Renal cortical epithelial cell (primary cell): ENCODE measurements at regions not wholly inside any gene's neighbourhood (a gene's known extent, or its start where the extent isn't known, plus 50 kb on each side); places are given as distances from the start of the nearest gene placed in this dataset.
"Not testable (repeated sequence)": the region's sequence is repeated elsewhere in the genome, so short reads cannot be mapped to it uniquely, and the experiment has no call there.

ENCODE experiments used
- DNase-seq: peaks from one replicate; pipeline ENCODE4 v3.0.0-alpha.2; 2011; ENCODE audit warnings: low read depth

DNA sequence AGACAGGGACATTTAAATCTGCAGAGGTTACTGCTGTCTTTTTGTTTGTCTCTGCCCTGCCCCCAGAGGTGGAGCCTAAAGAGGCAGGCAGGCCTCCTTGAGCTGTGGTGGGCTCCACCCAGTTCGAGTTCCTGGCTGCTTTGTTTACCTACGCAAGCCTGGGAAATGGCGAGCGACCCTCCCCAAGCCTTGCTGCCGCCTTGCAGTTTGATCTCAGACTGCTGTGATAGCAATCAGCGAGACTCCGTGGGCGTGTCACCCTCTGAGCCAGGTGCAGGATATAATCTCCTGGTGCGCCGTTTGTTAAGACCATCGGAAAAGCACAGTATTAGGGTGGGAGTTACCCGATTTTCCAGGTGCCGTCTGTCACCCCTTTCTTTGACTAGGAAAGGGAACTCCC is 93.3 kb downstream of the ANKRD30BL start:
- not testable (repeated sequence) for DNase-seq

DNA sequence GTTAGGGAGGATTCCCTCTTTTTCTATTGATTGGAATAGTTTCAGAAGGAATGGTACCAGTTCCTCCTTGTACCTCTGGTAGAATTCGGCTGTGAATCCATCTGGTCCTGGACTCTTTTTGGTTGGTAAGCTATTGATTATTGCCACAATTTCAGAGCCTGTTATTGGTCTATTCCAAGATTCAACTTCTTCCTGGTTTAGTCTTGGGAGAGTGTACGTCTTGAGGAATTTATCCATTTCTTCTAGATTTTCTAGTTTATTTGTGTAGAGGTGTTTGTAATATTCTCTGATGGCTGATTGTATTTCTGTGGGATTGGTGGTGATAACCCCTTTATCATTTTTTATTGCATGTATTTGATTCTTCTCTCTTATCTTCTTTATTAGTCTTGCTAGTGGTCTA is 96.4 kb downstream of the ANKRD30BL start:
- not testable (repeated sequence) for DNase-seq

DNA sequence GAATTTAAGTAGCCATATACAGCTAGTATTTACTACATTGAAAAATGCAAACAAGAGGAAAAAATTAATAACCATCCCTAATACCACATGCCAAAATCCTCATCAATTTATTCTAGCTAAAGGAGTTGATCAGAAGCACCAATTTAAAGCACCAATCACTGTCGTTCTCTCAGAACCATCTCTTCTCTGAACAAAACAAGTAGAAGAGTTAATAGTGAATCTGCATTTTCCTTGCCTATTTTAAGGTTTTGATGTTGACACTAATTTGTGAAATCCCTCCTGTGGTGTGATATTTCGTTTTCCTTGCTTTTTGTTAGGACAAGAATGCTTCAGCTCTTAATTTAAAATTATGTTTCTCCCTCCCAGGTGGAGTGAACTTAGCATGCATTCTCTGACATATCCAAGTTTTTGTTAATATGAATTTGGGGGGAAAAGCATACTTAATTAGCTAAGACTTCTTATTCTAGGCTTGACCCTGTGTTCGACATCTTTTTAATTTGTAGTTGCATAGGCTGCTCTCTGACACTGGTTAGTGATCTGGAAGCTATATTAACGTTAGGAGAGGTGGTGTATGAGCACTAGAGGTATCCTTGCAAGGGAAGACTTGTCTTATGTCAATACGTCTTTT is 122.0 kb downstream of the ANKRD30BL start:
- DNase-seq, result not testable (repeated sequence)

DNA sequence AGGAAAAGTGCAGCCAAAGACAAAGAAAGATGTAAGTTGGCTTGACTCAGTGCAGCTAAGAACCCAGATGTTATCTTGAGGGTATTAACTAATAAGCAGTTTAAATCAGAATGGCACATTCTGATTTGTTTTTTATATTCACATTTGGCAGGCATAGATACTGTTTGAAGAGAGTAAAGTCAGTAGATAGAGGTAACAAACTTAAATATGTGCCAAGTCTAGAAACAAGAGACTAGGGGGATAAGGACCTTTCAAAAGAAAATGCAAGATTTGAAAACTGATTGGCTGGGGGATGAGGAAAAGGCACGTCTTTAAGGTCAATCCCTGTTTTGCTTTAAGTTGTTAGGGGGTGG is 122.9 kb downstream of the ANKRD30BL start:
- DNase-seq, result not testable (repeated sequence)

DNA sequence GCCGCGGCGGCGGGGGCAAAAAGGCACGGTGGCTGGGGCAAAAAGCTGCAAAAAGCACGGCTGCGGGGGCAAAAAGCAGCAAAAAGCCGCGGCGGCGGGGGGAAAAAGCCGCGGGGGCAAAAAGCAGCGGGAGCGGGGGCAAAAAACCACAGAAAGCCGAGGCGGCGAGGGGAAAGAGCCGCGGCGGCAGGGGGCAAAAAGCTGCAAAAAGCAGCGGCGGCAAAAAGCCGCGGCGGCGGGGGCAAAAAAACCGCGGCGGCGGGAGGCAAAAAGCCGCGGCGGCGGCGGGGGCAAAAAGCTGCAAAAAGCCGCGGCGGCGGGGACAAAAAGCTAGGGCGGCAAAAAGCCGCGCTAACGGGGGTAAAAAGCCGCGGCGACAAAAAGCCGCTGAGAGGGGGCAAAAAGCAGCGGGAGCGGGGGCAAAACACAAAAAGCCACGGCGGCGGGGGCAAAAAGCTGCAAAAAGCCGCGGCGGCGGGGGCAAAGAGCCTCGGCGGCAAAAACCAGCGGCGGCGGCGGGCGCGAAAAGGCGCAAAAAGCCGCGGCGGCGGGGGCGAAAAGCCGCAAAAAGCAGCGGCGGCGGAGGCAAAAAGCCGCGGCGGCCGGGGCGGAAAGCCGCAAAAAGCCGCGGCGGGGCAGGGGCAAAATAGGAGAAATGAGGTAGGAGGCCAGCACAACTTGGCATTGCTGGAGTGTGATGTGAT is 123.4 kb downstream of the ANKRD30BL start:
- no peak for DNase-seq

DNA sequence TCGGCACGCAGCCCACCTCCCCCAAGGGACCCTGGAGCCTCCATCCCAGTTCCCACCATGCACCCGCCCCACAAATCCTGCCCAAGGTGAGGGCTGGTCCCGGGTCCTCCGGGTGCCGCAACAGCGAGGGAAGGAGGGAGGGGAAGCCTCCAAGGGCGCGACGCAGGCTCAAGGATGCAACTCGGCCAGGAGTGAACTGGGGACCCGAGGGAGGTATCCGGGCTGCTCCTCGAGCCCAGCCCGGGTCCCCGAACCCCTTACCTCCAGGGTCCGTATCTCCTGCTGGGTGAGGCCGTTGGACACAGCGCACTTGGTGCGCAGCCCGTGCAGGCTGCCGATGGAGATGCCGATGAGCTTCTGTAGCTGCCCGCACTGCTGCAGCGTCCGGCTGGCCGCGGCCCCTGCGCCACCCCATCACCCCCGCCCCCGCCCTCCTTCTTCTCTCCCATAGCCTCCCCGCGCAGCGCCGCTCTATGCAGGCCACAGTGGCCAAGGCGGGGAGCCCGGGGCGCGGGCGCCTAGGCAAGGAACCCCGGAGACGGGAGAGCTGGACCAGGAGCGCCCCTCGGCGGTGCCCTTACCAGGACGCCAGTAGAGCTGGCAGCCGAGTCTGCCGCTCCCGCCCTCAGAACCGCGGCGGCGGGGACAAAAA is 124.1 kb downstream of the ANKRD30BL start:
- DNase-seq, result no peak

DNA sequence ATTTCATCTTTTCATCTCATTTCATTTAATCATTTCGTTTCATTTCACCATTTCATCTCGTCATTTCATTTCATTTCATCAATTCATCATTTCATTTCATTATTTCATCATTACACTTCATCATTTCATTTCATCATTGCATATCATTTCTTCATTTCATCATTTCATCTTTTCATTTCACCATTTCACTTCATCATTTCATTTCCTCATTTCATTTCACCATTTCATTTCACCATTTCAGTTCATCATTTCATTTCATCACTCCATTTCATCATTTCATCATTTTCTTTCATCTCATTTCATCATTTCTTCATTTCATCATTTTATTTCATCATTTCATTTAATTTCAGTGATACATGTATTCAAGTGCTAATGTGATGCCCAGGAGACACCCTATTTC is 127.1 kb downstream of the ANKRD30BL start:
- DNase-seq, result no peak

DNA sequence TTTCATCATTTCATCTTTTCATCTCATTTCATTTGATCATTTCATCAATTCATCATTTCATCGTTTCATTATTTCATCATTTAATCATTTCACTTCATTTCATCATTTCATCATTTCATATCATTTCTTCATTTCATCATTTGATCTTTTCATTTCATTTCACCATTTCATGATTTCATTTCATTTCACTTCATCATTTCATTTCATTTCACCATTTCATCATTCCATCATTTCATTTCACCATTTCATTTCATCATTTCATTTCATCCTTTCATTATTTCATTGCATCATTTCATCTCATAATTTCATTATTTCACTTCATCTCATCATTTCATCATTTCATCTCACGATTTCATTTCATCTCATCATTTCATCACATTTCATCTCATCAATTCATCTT is 127.8 kb downstream of the ANKRD30BL start:
- DNase-seq, result no peak

DNA sequence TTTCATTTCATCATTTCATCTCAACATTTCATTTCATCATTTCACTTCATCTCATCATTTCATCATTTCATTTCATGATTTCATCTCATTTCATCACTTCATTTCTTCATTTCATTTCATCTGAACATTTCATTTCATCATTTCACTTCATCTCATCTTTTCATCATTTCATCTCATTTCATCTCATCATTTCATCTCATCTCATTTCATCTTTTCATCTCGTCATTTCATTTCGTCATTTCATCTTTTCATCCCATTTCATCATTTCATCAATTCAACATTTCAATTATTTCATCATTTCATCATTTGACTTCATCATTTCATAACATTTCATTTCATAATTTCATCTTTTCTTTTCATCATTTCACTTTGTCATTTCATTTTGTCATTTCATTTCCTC is 128.4 kb downstream of the ANKRD30BL start:
- DNase-seq, result no peak

DNA sequence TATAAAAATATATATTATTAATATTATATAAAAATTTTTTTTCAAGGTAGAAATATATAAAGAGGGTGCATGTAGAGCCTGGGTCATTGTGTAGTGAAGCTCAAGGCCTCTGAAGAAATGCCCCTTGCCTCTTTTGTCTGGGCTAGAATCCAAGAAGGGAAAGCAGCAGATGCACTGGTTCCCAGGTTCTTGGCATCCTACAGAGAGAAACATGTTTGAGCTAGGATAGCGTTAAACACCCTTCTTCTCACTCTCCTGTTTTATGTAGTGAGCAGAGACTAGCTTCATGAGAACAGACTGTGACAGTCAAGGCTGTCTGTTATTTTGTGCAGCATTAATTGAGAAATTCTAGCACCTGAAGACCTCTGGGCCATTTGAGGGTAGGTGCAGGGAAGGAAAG is 149.7 kb downstream of the ANKRD30BL start:
- DNase-seq, result not testable (repeated sequence)

DNA sequence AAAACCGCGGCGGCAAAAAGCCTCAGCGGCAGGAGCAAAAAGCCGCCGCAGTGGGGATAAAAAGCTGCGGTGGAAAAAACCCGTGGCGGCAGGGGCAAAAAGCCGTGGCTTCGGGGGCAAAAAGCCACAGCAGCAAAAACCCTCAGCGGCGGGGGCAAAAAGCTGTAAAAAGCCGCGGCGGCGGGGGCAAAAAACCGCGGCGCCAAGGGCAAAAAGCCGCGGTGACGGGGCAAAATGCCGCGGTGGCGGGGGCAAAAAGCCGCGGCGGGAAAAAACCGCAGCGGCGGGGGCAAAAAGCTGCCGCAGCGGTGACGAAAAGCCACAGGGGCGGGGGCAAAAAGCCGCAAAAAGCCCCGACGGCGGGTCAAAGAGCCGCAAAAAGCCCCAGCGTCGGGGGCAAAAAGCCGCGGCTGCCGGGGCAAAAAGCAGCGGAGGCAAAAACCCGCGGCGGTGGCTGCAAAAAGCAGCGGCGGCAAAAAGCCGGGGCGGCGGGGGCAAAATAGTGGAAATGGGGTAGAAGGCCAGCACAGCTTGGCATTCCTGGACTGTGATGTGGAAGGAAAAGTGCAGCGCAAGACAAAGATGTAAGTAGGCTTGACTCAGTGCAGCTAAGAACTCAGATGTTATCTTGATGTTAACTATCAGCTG is 151.8 kb downstream of the ANKRD30BL start:
- DNase-seq, result no peak

DNA sequence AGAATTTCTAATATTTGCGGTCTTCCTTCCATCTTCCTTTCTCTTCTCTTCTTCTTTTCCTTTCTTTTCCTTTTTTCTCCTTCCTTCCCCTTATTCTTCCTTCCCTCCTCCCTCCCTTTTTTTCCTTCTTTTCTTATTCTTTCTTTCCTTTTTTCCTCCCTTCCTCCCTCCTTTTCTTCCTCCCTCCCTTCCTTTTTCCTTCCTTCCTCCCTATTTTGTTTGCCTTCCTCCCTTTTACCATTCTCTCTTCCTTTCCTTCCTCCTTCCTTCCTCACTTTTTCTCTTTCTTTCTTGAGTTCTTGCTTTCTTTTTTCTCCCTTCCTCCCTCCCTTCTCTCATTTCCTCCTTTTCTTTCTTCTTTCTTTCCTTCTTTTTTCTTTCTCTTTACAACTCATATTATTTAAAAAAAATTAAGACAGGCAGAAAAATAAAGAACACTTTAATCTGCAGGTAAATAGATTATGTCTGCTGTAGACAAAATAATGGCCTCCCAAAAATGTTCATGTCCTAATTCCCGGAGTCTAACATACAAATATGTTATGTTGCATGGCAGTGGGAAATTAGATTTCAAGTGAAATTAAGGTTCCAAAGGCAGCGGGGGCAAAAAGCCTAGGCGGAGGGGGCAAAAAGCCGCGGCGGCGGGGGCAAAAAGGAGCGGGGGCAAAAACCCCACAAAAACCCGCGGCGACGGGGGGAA is 152.4 kb downstream of the ANKRD30BL start:
- DNase-seq, result no peak

DNA sequence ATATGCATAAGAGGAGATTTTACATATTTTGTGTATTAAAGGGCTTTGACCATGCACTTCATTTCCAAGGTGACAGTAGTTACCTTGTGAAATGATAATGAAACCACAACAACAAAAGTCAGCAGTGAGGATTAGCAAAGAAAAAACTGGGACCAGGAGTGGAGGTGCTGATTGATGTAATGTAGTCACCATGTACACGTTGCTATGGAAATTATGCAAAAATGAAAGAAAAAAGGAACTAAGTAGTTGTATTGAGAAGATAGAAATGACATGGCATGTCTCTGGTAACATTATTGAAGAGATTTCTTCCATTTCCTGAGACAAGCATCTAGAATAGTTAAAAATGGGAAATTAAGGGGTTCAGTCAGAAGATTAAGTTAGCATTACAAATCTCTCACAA is 171.0 kb downstream of the ANKRD30BL start:
- DNase-seq, result not testable (repeated sequence)

DNA sequence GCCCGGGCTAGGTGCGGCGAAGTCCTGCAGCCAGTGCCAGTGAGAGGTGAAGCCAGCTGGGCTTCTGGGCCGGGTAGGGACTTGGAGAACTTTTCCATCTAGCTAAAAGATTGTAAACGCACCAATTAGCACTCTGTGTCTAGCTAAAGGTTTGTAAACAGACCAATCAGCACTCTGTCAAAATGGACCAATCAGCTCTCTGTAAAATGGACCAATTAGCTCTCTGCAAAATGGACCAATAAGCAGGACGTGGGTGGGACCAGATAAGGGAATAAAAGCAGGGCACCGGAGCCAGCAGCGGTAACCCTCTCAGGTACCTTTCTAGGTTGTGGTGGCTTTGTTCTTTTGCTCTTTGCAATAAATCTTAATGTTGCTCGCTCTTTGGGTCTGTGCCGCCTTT is 195.1 kb downstream of the ANKRD30BL start:
- not testable (repeated sequence) for DNase-seq

DNA sequence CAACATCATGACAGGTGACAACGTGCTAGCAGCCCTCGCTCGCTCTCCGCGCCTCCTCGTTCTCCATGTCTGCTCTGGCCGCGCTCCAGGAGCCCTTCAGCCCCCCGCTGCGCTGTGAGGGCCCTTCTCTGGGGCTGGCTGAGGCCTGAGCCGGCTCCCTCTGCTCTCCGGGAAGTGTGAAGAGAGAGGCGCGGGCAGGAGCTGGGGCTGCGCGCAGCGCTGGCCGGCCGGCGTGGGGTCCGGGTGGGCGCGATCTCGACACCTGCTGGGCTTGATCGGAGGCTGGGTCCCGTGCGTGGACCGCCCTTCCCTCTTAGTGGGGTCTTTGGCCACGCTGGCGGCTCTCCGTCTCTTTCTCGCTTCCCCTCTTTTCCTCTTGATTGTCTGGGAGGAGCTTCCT is 195.5 kb downstream of the ANKRD30BL start:
- DNase-seq, result no peak

DNA sequence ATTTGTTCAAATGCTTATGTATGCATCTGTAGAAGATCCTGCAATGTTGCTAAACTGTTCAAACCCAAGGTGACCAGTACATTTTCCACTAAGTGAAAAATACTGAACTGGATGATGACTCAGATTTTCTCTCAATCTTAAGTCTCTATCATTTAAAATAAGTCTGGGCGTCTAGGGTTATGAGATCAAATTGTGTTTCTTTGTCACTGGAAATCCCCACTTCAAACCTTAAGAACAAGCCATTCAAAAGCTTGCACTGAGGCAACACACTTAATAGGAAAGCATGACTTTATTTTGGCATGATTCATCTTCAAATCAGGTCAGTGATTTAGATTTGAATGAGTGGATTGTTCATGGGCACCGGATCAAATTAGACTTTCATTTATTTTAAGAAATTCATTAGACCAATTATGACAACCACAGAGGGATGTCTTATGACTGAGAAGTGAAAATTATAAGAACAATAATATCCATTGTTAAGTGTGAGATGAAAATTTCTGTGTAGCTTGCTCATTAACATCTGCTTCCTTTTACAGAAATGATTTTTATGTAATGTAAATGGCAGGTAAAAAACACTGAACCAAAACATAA is 203.6 kb downstream of the ANKRD30BL start:
- DNase-seq, result peak; percentile 15

DNA sequence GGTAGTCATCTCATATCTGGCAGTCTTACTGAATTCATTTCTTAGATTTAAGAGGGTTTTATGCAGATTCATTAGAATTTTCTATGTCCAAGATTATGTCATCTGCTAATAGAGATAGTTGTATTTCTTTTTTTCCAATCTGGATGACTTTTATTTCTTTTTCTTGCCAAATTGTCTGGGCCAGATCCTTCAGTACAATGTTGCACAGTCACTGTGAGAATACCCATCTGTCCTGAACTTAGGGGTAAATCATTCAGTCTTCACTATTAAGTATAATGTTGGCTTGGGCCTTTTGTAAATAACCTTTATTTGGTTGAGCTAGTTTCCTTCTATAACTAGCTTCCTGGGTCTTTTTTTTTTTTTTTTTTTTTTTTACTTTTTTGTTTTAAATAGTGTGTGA is 213.1 kb downstream of the ANKRD30BL start:
- DNase-seq, result not testable (repeated sequence)

DNA sequence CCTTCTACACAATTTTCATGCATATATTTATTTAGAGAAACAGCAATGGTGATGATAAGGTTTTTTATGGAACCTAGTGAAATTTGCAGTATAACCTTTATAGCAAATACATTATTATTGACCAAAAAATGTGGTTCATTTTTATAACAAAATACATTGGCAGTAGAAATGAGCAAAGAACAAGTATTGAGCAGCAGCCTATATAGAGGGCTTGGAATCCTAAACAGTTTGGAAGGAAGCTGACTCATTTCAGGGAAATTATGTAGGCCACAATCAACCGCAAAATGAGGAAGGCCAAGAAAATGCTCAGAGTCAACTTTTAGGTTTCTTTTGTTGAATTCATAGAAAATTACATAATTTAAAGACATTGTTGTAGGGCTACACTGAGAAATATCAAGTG is 238.5 kb downstream of the ANKRD30BL start:
- not testable (repeated sequence) for DNase-seq

DNA sequence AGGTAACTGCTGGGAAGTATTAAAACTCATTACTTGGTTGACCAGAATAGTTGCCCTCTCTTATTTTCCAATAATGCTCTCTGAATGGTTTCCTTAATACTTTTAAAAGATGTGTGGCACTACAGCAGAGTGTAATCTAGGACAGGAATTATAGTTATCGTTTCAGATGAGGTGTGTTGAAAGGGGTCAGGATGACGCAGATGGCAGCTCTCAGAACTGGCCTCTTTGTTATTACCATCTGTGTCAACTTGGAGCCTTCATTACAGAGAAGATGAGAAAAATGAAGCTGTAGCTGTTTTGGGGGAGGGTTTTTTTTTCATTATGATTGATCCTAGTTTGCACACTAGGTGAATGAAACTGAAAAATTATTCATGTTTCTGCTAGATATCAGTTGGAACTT is 238.9 kb downstream of the ANKRD30BL start:
- not testable (repeated sequence) for DNase-seq
